ENCODE measurements at regions not wholly inside any gene's neighbourhood (a gene's known extent, or its start where the extent isn't known, plus 50 kb on each side); places are given as distances from the start of the nearest gene placed in this dataset.

DNA sequence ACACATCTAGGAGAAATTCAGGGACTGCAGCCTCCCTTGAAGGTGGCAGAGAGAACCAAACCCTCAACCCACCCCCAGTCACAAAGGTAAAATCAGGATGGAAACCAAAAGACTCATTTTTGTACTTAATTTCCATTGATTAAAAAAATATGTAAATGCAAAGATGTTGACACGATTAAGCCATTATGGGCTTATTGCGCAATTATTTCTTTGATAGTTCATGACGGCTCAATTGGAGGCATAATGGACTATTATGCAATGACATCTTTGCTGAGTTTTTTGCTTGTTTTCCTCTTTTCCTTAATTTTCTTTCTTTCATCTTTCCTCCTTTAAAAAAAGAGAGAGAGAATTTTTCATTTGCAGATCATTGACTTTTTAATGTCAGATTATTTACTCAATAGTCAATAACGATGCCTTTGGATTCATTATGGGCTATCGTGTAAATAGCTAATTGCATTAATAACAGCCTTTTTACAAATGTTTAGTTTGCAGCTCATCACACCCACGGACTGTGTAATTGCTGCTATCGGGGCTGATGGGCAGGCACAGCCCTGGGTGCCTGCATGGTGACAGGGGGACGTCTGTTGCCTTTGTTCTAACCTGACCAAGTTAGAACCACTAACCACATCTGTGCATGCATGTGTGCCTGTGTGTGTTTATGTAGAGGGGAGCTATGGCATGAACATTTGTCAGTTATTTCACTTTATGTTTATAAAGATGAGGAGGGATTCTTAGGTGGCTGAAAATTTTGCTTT lies 482.4 kb upstream of the TSHZ3 start:
- Histone ChIP-seq H3K27me3 (ENCODE audit: control insufficient read depth, insufficient read depth, low read length) (no peaks in the 10 kb centered on the region), H3K9me3 (ENCODE audit: control insufficient read depth, insufficient read depth, low read length) (peaks cover 5% of the 10 kb centered on the region), H3K27ac (ENCODE audit: low read depth, low read length) (no peak overlapping the region), H3K36me3 (ENCODE audit: control insufficient read depth, insufficient read depth, low read length) (no peaks in the 10 kb centered on the region), H3K4me1 (ENCODE audit: control insufficient read depth, insufficient read depth, low read length) (no peaks in the 10 kb centered on the region), H3K4me3 (ENCODE audit: low read depth, low read length) (no peak overlapping the region)
- no peak for DNase-seq (ENCODE audit: low read depth in 4 of 6, low spot score in 6 of 6)
- no CpG with 5 or more reads among the region's 8 CpGs for WGBS (ENCODE audit: insufficient coverage)

DNA sequence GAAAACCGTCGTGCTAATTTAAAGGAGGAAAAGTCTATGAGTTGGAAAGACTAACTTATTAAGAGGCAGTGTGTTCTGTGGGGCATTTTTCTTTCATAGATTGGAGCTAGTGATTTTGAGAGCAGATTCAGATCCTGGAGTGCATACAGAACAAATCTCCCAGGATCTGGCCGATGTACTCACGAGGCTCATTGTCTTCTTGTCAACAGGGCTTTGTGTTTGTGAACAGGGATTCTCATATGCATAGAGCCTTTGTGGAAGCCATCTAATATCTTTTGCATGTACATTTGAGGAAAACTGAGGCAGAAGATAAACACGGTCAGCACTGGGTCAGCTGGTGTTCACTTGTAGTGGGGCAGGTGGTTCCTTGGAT lies 482.9 kb upstream of the TSHZ3 start:
- H3K9me3 ChIP-seq (ENCODE audit: control insufficient read depth, insufficient read depth, low read length) = peaks cover 5% of the 10 kb centered on the region
- WGBS (ENCODE audit: insufficient coverage) = 80% methylated on average over 4 of the region's 5 CpGs
- no peaks in the 10 kb centered on the region for H3K27me3 ChIP-seq (ENCODE audit: control insufficient read depth, insufficient read depth, low read length)
- H3K27ac ChIP-seq (ENCODE audit: low read depth, low read length) = no peak overlapping the region
- H3K4me1 ChIP-seq (ENCODE audit: control insufficient read depth, insufficient read depth, low read length) = no peaks in the 10 kb centered on the region
- no peaks in the 10 kb centered on the region for H3K36me3 ChIP-seq (ENCODE audit: control insufficient read depth, insufficient read depth, low read length)
- no peak overlapping the region for H3K4me3 ChIP-seq (ENCODE audit: low read depth, low read length)
- DNase-seq (ENCODE audit: low read depth in 4 of 6, low spot score in 6 of 6) = no peak

GRCh38 chr19:31834070-31834469 lies 484.8 kb upstream of the TSHZ3 start:
- Histone ChIP-seq H3K4me1 (ENCODE audit: control insufficient read depth, insufficient read depth, low read length) (no peaks in the 10 kb centered on the region), H3K4me3 (ENCODE audit: low read depth, low read length) (no peak overlapping the region), H3K9me3 (ENCODE audit: control insufficient read depth, insufficient read depth, low read length) (peaks cover 5% of the 10 kb centered on the region), H3K27me3 (ENCODE audit: control insufficient read depth, insufficient read depth, low read length) (no peaks in the 10 kb centered on the region), H3K36me3 (ENCODE audit: control insufficient read depth, insufficient read depth, low read length) (no peaks in the 10 kb centered on the region), H3K27ac (ENCODE audit: low read depth, low read length) (no peak overlapping the region)
- DNase-seq (ENCODE audit: low read depth in 4 of 6, low spot score in 6 of 6) = no peak

GRCh38 chr19:31838163-31838815 lies 489.1 kb upstream of the TSHZ3 start:
- no peaks in the 10 kb centered on the region for H3K27me3 ChIP-seq (ENCODE audit: control insufficient read depth, insufficient read depth, low read length)
- no peak overlapping the region for H3K4me3 ChIP-seq (ENCODE audit: low read depth, low read length)
- no peak overlapping the region for H3K27ac ChIP-seq (ENCODE audit: low read depth, low read length)
- H3K36me3 ChIP-seq (ENCODE audit: control insufficient read depth, insufficient read depth, low read length) = no peaks in the 10 kb centered on the region
- no peaks in the 10 kb centered on the region for H3K4me1 ChIP-seq (ENCODE audit: control insufficient read depth, insufficient read depth, low read length)
- 10% methylated on average over 9 of the region's 11 CpGs for WGBS (ENCODE audit: insufficient coverage)
- H3K9me3 ChIP-seq (ENCODE audit: control insufficient read depth, insufficient read depth, low read length) = peaks cover 5% of the 10 kb centered on the region
- DNase-seq (ENCODE audit: low read depth in 4 of 6, low spot score in 6 of 6) = peak in 5 of 6 donors; percentile 28 to 86 (median 41)

DNA sequence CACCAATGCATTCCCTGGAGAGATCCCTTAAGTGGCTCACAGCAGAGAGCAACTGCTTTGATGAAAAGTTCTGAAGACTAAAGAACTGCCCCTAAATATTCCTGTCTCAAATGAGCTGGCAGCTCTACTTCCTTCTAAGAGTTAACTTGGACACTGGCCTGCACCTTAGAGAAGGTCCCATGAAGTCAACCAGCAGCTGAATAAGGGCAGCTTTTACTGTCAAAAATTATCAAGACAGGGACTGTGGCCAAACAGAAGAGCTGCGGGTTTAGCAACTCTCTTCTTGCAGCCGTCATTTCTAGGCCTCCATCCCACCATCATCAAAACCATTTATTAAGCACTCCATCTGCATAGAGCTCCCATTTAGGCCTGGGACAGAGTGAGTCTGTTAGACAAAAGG lies 491.1 kb upstream of the TSHZ3 start:
- H3K27ac ChIP-seq (ENCODE audit: low read depth, low read length) = no peak overlapping the region
- no peak for DNase-seq (ENCODE audit: low read depth in 4 of 6, low spot score in 6 of 6)

DNA sequence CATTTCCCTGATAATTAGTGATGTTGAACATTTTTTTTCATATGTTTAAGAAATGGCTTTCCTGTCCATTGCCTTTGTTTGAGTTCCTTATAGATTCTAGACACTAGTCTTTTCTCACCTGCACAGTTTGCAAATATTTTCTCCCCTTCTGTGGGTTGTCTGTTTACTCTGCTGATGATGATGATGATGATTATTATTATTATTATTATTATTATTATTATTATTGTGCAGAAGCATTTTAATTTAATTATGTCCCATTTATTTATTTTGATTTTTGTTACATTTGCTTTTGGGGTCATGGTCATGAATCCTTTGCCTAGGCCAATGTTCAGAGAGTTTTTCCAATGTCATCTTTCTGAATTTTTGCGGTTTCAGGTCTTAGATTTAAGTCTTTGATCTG lies 492.5 kb upstream of the TSHZ3 start:
- no peaks in the 10 kb centered on the region for H3K9me3 ChIP-seq (ENCODE audit: control insufficient read depth, insufficient read depth, low read length)
- no CpG with 5 or more reads among the region's 1 CpG for WGBS (ENCODE audit: insufficient coverage)
- H3K4me3 ChIP-seq (ENCODE audit: low read depth, low read length) = no peak overlapping the region
- H3K4me1 ChIP-seq (ENCODE audit: control insufficient read depth, insufficient read depth, low read length) = no peaks in the 10 kb centered on the region
- no peaks in the 10 kb centered on the region for H3K36me3 ChIP-seq (ENCODE audit: control insufficient read depth, insufficient read depth, low read length)
- no peak for DNase-seq (ENCODE audit: low read depth in 4 of 6, low spot score in 6 of 6)
- no peak overlapping the region for H3K27ac ChIP-seq (ENCODE audit: low read depth, low read length)
- no peaks in the 10 kb centered on the region for H3K27me3 ChIP-seq (ENCODE audit: control insufficient read depth, insufficient read depth, low read length)

More for the DNA sequence above, 491.1 kb upstream of the TSHZ3 start:
- H3K4me1 ChIP-seq (ENCODE audit: control insufficient read depth, insufficient read depth, low read length) = no peaks in the 10 kb centered on the region
- no peaks in the 10 kb centered on the region for H3K9me3 ChIP-seq (ENCODE audit: control insufficient read depth, insufficient read depth, low read length)
- WGBS (ENCODE audit: insufficient coverage) = 46% methylated on average over 2 of the region's 2 CpGs
- H3K36me3 ChIP-seq (ENCODE audit: control insufficient read depth, insufficient read depth, low read length) = no peaks in the 10 kb centered on the region
- H3K27me3 ChIP-seq (ENCODE audit: control insufficient read depth, insufficient read depth, low read length) = no peaks in the 10 kb centered on the region
- no peak overlapping the region for H3K4me3 ChIP-seq (ENCODE audit: low read depth, low read length)

- no peaks in the 10 kb centered on the region for H3K36me3 ChIP-seq (ENCODE audit: control insufficient read depth, insufficient read depth, low read length)
- H3K27ac ChIP-seq (ENCODE audit: low read depth, low read length) = no peak overlapping the region
- H3K27me3 ChIP-seq (ENCODE audit: control insufficient read depth, insufficient read depth, low read length) = no peaks in the 10 kb centered on the region
- no CpG with 5 or more reads among the region's 3 CpGs for WGBS (ENCODE audit: insufficient coverage)
- no peak for DNase-seq (ENCODE audit: low read depth in 4 of 6, low spot score in 6 of 6)
- H3K4me1 ChIP-seq (ENCODE audit: control insufficient read depth, insufficient read depth, low read length) = no peaks in the 10 kb centered on the region
- H3K4me3 ChIP-seq (ENCODE audit: low read depth, low read length) = no peak overlapping the region
- peaks cover 3% of the 10 kb centered on the region for H3K9me3 ChIP-seq (ENCODE audit: control insufficient read depth, insufficient read depth, low read length)
Measured at GRCh38 chr19:31863122-31863521, 482.3 kb upstream of the ZNF507 start.

GRCh38 chr19:31874313-31874712 lies 471.1 kb upstream of the ZNF507 start:
- DNase-seq (ENCODE audit: low read depth in 4 of 6, low spot score in 6 of 6) = no peak
- WGBS (ENCODE audit: insufficient coverage) = 93% methylated on average over 4 of the region's 4 CpGs

DNA sequence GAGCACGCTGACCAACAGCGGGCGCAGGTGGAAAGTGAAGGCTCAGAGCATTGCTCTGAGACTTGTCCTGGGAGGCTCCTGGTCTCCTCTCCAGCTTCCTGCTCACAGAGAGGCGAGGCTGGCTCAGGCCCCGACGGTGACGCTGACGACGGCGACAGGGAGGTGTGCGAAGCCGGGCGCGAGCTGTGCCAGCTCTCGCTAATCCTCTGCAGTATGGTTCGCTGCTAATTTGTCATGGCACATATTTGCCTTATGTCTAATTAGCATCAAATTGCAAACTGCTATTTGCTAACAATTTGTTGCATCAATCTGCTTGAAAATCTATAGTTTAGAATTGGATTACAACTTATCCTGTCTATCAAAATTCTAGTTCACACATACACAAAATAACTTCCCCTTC lies 469.8 kb upstream of the ZNF507 start:
- peak in 1 of 6 donors; percentile 93 for DNase-seq (ENCODE audit: low read depth in 4 of 6, low spot score in 6 of 6)
- H3K27me3 ChIP-seq (ENCODE audit: control insufficient read depth, insufficient read depth, low read length) = no peaks in the 10 kb centered on the region
- WGBS (ENCODE audit: insufficient coverage) = 87% methylated on average over 15 of the region's 16 CpGs
- H3K36me3 ChIP-seq (ENCODE audit: control insufficient read depth, insufficient read depth, low read length) = no peaks in the 10 kb centered on the region
- no peaks in the 10 kb centered on the region for H3K4me1 ChIP-seq (ENCODE audit: control insufficient read depth, insufficient read depth, low read length)
- no peak overlapping the region for H3K4me3 ChIP-seq (ENCODE audit: low read depth, low read length)
- no peak overlapping the region for H3K27ac ChIP-seq (ENCODE audit: low read depth, low read length)
- H3K9me3 ChIP-seq (ENCODE audit: control insufficient read depth, insufficient read depth, low read length) = no peaks in the 10 kb centered on the region

More at GRCh38 chr19:31874313-31874712, 471.1 kb upstream of the ZNF507 start:
- Histone ChIP-seq H3K4me3 (ENCODE audit: low read depth, low read length) (no peak overlapping the region), H3K27me3 (ENCODE audit: control insufficient read depth, insufficient read depth, low read length) (no peaks in the 10 kb centered on the region), H3K27ac (ENCODE audit: low read depth, low read length) (no peak overlapping the region), H3K36me3 (ENCODE audit: control insufficient read depth, insufficient read depth, low read length) (no peaks in the 10 kb centered on the region), H3K4me1 (ENCODE audit: control insufficient read depth, insufficient read depth, low read length) (no peaks in the 10 kb centered on the region), H3K9me3 (ENCODE audit: control insufficient read depth, insufficient read depth, low read length) (no peaks in the 10 kb centered on the region)

GRCh38 chr19:31880283-31880682 lies 465.1 kb upstream of the ZNF507 start:
- Histone ChIP-seq H3K27ac (ENCODE audit: low read depth, low read length) (no peak overlapping the region), H3K4me3 (ENCODE audit: low read depth, low read length) (no peak overlapping the region), H3K9me3 (ENCODE audit: control insufficient read depth, insufficient read depth, low read length) (no peaks in the 10 kb centered on the region), H3K36me3 (ENCODE audit: control insufficient read depth, insufficient read depth, low read length) (no peaks in the 10 kb centered on the region), H3K4me1 (ENCODE audit: control insufficient read depth, insufficient read depth, low read length) (no peaks in the 10 kb centered on the region), H3K27me3 (ENCODE audit: control insufficient read depth, insufficient read depth, low read length) (no peaks in the 10 kb centered on the region)
- peak in 2 of 6 donors; percentile 65 to 91 for DNase-seq (ENCODE audit: low read depth in 4 of 6, low spot score in 6 of 6)
- WGBS (ENCODE audit: insufficient coverage) = no CpG with 5 or more reads among the region's 2 CpGs

Data from spinal cord (tissue), 9 donors.